Erythroblast (primary cell): ENCODE measurements at regions not wholly inside any gene's neighbourhood (a gene's known extent, or its start where the extent isn't known, plus 50 kb on each side); places are given as distances from the start of the nearest gene placed in this dataset.

ENCODE experiments used
- GATA1 ChIP-seq: IDR thresholded peaks from 2 replicates; pipeline ENCODE4 v1.6.1; 2011; ENCODE audit warnings: low read depth, mild to moderate bottlenecking, control low read depth, low read length, moderate library complexity
- POLR2A ChIP-seq: IDR thresholded peaks from 2 replicates; pipeline ENCODE4 v1.6.1; 2011; ENCODE audit warnings: mild to moderate bottlenecking, low read length

GRCh38 chr6:105833959-105834947 is 251.9 kb upstream of the PRDM1 start:
- TF ChIP-seq POLR2A, result no peak
- TF ChIP-seq GATA1, result no peak
